ENCODE measurements at regions not wholly inside any gene's neighbourhood (a gene's known extent, or its start where the extent isn't known, plus 50 kb on each side); places are given as distances from the start of the nearest gene placed in this dataset.
A peak's percentile ranks its signal among the peaks of the same experiment; 100 is the strongest.

GRCh38 chr16:26715969-26716368 lies 350.8 kb upstream of the C16orf82 start:
- DNase-seq (ENCODE audit: low spot score) (no peak), ATAC-seq (no peak)
- Mint-ChIP-seq H3K4me3 (no peak overlapping the region), H3K36me3 (no peaks in the 10 kb centered on the region), H3K27ac (no peak overlapping the region), H3K9me3 (no peaks in the 10 kb centered on the region), H3K27me3 (ENCODE audit: low read depth) (no peaks in the 10 kb centered on the region; the same call in 1 of the 2 replicates), H3K4me1 (peaks cover 2% of the 10 kb centered on the region; the same call in 1 of the 2 replicates)
- CTCF ChIA-PET, result no interaction called here
- POLR2A ChIA-PET, result no interaction called here
- TF ChIP-seq ZNF232 (CRISPR knock-in tag; IDR thresholded peaks at IDR 0.05) (no peak), ZNF317 (CRISPR knock-in tag; IDR thresholded peaks at IDR 0.05; ENCODE audit: borderline replicate concordance, low read depth) (no peak), IRF2 (CRISPR knock-in tag; IDR thresholded peaks at IDR 0.05; ENCODE audit: borderline replicate concordance, low read depth) (no peak), JAZF1 (CRISPR knock-in tag; IDR thresholded peaks at IDR 0.05) (no peak)
- TF ChIP-seq, protein P1, sequence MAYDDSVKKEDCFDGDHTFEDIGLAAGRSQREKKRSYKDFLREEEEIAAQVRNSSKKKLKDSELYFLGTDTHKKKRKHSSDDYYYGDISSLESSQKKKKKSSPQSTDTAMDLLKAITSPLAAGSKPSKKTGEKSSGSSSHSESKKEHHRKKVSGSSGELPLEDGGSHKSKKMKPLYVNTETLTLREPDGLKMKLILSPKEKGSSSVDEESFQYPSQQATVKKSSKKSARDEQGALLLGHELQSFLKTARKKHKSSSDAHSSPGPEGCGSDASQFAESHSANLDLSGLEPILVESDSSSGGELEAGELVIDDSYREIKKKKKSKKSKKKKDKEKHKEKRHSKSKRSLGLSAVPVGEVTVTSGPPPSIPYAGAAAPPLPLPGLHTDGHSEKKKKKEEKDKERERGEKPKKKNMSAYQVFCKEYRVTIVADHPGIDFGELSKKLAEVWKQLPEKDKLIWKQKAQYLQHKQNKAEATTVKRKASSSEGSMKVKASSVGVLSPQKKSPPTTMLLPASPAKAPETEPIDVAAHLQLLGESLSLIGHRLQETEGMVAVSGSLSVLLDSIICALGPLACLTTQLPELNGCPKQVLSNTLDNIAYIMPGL (CRISPR knock-in tag; IDR thresholded peaks at IDR 0.05), result no peak
- TF ChIP-seq, protein P2, sequence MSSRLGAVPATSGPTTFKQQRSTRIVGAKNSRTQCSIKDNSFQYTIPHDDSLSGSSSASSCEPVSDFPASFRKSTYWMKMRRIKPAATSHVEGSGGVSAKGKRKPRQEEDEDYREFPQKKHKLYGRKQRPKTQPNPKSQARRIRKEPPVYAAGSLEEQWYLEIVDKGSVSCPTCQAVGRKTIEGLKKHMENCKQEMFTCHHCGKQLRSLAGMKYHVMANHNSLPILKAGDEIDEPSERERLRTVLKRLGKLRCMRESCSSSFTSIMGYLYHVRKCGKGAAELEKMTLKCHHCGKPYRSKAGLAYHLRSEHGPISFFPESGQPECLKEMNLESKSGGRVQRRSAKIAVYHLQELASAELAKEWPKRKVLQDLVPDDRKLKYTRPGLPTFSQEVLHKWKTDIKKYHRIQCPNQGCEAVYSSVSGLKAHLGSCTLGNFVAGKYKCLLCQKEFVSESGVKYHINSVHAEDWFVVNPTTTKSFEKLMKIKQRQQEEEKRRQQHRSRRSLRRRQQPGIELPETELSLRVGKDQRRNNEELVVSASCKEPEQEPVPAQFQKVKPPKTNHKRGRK (CRISPR knock-in tag; IDR thresholded peaks at IDR 0.05; ENCODE audit: borderline replicate concordance), result no peak

DNA sequence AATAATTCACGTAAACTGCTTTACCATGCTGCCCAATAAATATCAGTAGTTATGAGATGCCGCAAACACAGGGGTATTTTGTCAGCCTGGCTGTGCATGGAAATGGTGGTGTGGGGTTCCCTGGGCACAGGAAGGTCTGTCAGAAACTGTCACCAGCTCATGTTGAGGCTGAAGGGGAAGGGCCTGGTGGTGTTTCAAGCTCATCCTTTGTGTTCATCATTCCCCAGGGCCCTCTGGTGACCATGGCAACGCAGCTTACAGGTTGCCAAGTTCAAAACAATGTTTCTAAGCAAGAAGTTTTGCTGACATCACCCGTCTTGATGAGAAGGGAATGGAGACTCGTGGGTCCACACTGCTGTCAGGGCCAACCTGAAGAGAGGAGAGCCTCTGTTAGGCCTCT lies 348.9 kb upstream of the C16orf82 start:
- H3K9me3 Mint-ChIP-seq, result no peaks in the 10 kb centered on the region
- H3K36me3 Mint-ChIP-seq, result no peaks in the 10 kb centered on the region
- H3K27ac Mint-ChIP-seq, result no peak overlapping the region
- no peak overlapping the region for H3K4me3 Mint-ChIP-seq
- DNase-seq (ENCODE audit: low spot score), result peak; percentile 24
- H3K27me3 Mint-ChIP-seq (ENCODE audit: low read depth), result no peaks in the 10 kb centered on the region
- no peaks in the 10 kb centered on the region for H3K4me1 Mint-ChIP-seq
- TF ChIP-seq ESRRA (CRISPR knock-in tag; IDR thresholded peaks at IDR 0.05; ENCODE audit: borderline replicate concordance) (no peak), CREM (CRISPR knock-in tag; IDR thresholded peaks at IDR 0.05) (no peak), OVOL2 (CRISPR knock-in tag; IDR thresholded peaks at IDR 0.05; ENCODE audit: borderline replicate concordance) (no peak), CREB1 (CRISPR knock-in tag; IDR thresholded peaks at IDR 0.05) (no peak), NFATC4 (CRISPR knock-in tag; IDR thresholded peaks at IDR 0.05) (no peak), E2F1 (CRISPR knock-in tag; IDR thresholded peaks at IDR 0.05) (no peak), ATF1 (CRISPR knock-in tag; IDR thresholded peaks at IDR 0.05) (no peak), ZSCAN18 (CRISPR knock-in tag; IDR thresholded peaks at IDR 0.05) (no peak)
- TF ChIP-seq, protein P3, sequence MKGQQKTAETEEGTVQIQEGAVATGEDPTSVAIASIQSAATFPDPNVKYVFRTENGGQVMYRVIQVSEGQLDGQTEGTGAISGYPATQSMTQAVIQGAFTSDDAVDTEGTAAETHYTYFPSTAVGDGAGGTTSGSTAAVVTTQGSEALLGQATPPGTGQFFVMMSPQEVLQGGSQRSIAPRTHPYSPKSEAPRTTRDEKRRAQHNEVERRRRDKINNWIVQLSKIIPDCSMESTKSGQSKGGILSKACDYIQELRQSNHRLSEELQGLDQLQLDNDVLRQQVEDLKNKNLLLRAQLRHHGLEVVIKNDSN (CRISPR knock-in tag; IDR thresholded peaks at IDR 0.05), result no peak
- no peak for ATAC-seq
- ChIA-PET CTCF (no interaction called here), POLR2A (no interaction called here)

GRCh38 chr16:26721290-26721689 lies 345.4 kb upstream of the C16orf82 start:
- DNase-seq (ENCODE audit: low spot score) (no peak), ATAC-seq (no peak)
- Mint-ChIP-seq H3K27ac (no peak overlapping the region), H3K4me3 (no peak overlapping the region), H3K9me3 (peaks cover 5% of the 10 kb centered on the region; the same call in 1 of the 2 replicates), H3K27me3 (ENCODE audit: low read depth) (no peaks in the 10 kb centered on the region), H3K4me1 (0 out of 2 replicates have a peak, but pooled peaks cover 5% of the 10 kb centered on the region), H3K36me3 (no peaks in the 10 kb centered on the region)
- ChIA-PET CTCF (no interaction called here), POLR2A (no interaction called here)
- TF ChIP-seq, protein P4, sequence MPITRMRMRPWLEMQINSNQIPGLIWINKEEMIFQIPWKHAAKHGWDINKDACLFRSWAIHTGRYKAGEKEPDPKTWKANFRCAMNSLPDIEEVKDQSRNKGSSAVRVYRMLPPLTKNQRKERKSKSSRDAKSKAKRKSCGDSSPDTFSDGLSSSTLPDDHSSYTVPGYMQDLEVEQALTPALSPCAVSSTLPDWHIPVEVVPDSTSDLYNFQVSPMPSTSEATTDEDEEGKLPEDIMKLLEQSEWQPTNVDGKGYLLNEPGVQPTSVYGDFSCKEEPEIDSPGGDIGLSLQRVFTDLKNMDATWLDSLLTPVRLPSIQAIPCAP (CRISPR knock-in tag; IDR thresholded peaks at IDR 0.05), result no peak
- no peak for TF ChIP-seq EMX1 (CRISPR knock-in tag; IDR thresholded peaks at IDR 0.05)
- TF ChIP-seq SMAD4 (CRISPR knock-in tag; IDR thresholded peaks at IDR 0.05), result no peak
- TF ChIP-seq TEAD1 (CRISPR knock-in tag; IDR thresholded peaks at IDR 0.05), result no peak
- TF ChIP-seq ZNF263 (CRISPR knock-in tag; IDR thresholded peaks at IDR 0.05; ENCODE audit: low read depth), result no peak
- no peak for TF ChIP-seq E2F5 (CRISPR knock-in tag; IDR thresholded peaks at IDR 0.05)
- no peak for TF ChIP-seq ZNF232 (CRISPR knock-in tag; IDR thresholded peaks at IDR 0.05)
- TF ChIP-seq FOXP4 (CRISPR knock-in tag; IDR thresholded peaks at IDR 0.05), result no peak
- no peak for TF ChIP-seq ZNF423 (CRISPR knock-in tag; IDR thresholded peaks at IDR 0.05)
- no peak for TF ChIP-seq NR1H2 (CRISPR knock-in tag; IDR thresholded peaks at IDR 0.05)
